Colonic mucosa (tissue), 4 donors: ENCODE measurements at regions not wholly inside any gene's neighbourhood (a gene's known extent, or its start where the extent isn't known, plus 50 kb on each side); places are given as distances from the start of the nearest gene placed in this dataset.

ENCODE experiments used
- DNase-seq: peaks from one replicate; pipeline ENCODE4 v3.0.0-alpha.2; 2020
- H3K27ac ChIP-seq: fragments of 200-600 bp; one replicate; pipeline ENCODE4 v1.8.0; 2021
- H3K27me3 ChIP-seq: fragments of 200-600 bp; one replicate; pipeline ENCODE4 v1.8.0; 2021
- H3K36me3 ChIP-seq: fragments of 200-600 bp; one replicate; pipeline ENCODE4 v1.8.0; 2021
- H3K4me1 ChIP-seq: fragments of 200-600 bp; one replicate; pipeline ENCODE4 v1.8.0; 2021; ENCODE audit warnings: mild to moderate bottlenecking
- H3K4me3 ChIP-seq: fragments of 200-600 bp; one replicate; pipeline ENCODE4 v1.8.0; 2021
- H3K9ac ChIP-seq, 2 donors: one replicate each; pipeline ENCODE4 v1.7.0; 2013; ENCODE audit warnings: control low read depth in 2 of 2, low read depth in 2 of 2, low read length in 2 of 2
- H3K9me3 ChIP-seq: fragments of 200-600 bp; one replicate; pipeline ENCODE4 v1.8.0; 2021
- CTCF ChIP-seq: fragments of 200-600 bp; IDR thresholded peaks from one replicate; pipeline ENCODE4 v1.8.0; 2022; ENCODE audit warnings: antibody characterized with exemption, mild to moderate bottlenecking
- intact Hi-C: fragments of 100-400 bp; cut with DNase I; formaldehyde crosslinking; loops from one replicate; pipeline ENCODE4 v1.14.1; 2022
- donor health status: healthy.
- donor health status: DM: no; HTN: no; CAD: no.
- donor health status: DM: no; HTN: no; CAD: no.

- Histone ChIP-seq H3K9ac (no peak overlapping the region), H3K27ac (no peak overlapping the region), H3K36me3 (no peaks in the 10 kb centered on the region), H3K4me1 (no peaks in the 10 kb centered on the region), H3K9me3 (no peaks in the 10 kb centered on the region), H3K4me3 (no peak overlapping the region), H3K27me3 (no peaks in the 10 kb centered on the region)
- intact Hi-C loops: no loop called here
- no peak for DNase-seq
- no peak for TF ChIP-seq CTCF
These were observed 812.2 kb downstream of the DTWD2 start for GRCh38 chr5:118176146-118176545.

- Histone ChIP-seq H3K4me3 (no peak overlapping the region), H3K4me1 (no peaks in the 10 kb centered on the region), H3K27ac (no peak overlapping the region), H3K9ac (no peak overlapping the region), H3K9me3 (no peaks in the 10 kb centered on the region), H3K36me3 (no peaks in the 10 kb centered on the region), H3K27me3 (no peaks in the 10 kb centered on the region)
- TF ChIP-seq CTCF: no peak
- DNase-seq: no peak
- intact Hi-C loops: no loop called here
These were observed 813.7 kb downstream of the DTWD2 start for GRCh38 chr5:118174671-118175070.

- DNase-seq: no peak
- Histone ChIP-seq H3K4me1 (no peaks in the 10 kb centered on the region), H3K27ac (no peak overlapping the region), H3K9ac (no peak overlapping the region), H3K27me3 (no peaks in the 10 kb centered on the region), H3K36me3 (no peaks in the 10 kb centered on the region), H3K4me3 (no peak overlapping the region), H3K9me3 (no peaks in the 10 kb centered on the region)
- no peak for TF ChIP-seq CTCF
- intact Hi-C loops: no loop called here
These were observed 815.0 kb downstream of the DTWD2 start for GRCh38 chr5:118173340-118173739.

GRCh38 chr5:118165619-118166018 is 822.7 kb downstream of the DTWD2 start:
- Histone ChIP-seq H3K27ac (no peak overlapping the region), H3K9me3 (no peaks in the 10 kb centered on the region), H3K9ac (no peak overlapping the region), H3K27me3 (no peaks in the 10 kb centered on the region), H3K4me1 (no peaks in the 10 kb centered on the region), H3K4me3 (no peak overlapping the region), H3K36me3 (no peaks in the 10 kb centered on the region)
- TF ChIP-seq CTCF: no peak
- DNase-seq: no peak
- intact Hi-C loops: no loop called here

- Histone ChIP-seq H3K4me3 (no peak overlapping the region), H3K9ac (no peak overlapping the region)
These were observed 832.2 kb downstream of the DTWD2 start for GRCh38 chr5:118156181-118156580.

More at GRCh38 chr5:118156181-118156580, 832.2 kb downstream of the DTWD2 start:
- no peak overlapping the region for H3K27ac ChIP-seq
- H3K4me1 ChIP-seq: no peaks in the 10 kb centered on the region
- H3K36me3 ChIP-seq: no peaks in the 10 kb centered on the region
- intact Hi-C loops: no loop called here
- H3K9me3 ChIP-seq: no peaks in the 10 kb centered on the region
- DNase-seq: no peak
- TF ChIP-seq CTCF: no peak
- H3K27me3 ChIP-seq: no peaks in the 10 kb centered on the region
